Hematopoietic multipotent progenitor cell treated with erythropoietin and hydrocortisone succinate and interleukin-3 and kit ligand, for 17 days (in vitro differentiated cells): ENCODE measurements at regions not wholly inside any gene's neighbourhood (a gene's known extent, or its start where the extent isn't known, plus 50 kb on each side); places are given as distances from the start of the nearest gene placed in this dataset.

ENCODE experiments used
- DNase-seq: peaks from one replicate; pipeline ENCODE4 v3.0.0-alpha.2; 2015; ENCODE audit warnings: low spot score

DNA sequence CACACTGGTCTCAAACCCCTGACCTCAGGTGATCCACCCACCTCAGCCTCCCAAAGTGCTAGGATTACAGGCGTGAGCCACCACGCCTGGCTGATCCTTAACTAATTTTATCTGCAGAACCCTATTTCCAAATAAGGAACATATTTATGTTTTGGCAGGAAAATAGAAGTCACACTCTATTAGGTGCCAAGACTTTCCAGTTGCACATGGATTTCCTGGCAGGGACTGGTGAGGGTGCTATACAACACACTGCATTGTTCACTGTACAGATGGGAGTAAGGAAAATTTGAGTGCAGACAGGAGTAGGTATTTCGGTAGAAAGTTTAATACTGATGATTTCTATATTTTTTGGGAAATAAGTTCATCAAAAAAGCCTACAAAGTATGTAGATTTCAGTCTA, 605.3 kb upstream of the B3GALT2 start:
- no peak for DNase-seq

DNA sequence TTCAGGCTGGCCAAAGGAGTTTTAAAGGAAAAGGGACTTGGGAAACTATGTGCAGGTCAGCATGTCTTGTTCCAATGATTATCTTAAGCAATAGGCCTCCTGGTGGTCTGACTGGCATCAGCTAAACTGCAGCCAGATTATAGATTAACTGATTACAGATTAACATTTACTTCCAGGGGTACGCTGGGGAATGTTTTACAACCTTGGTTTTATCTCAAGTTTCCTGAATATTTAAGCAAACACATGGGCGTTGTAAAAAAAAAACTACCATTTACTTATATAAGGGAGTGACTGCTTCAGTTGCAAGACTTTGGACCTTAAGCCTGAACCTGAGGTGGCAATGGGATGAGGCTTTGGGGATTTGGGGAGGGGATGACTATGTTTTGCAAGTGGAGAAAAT, 600.6 kb upstream of the B3GALT2 start:
- DNase-seq: no peak

DNA sequence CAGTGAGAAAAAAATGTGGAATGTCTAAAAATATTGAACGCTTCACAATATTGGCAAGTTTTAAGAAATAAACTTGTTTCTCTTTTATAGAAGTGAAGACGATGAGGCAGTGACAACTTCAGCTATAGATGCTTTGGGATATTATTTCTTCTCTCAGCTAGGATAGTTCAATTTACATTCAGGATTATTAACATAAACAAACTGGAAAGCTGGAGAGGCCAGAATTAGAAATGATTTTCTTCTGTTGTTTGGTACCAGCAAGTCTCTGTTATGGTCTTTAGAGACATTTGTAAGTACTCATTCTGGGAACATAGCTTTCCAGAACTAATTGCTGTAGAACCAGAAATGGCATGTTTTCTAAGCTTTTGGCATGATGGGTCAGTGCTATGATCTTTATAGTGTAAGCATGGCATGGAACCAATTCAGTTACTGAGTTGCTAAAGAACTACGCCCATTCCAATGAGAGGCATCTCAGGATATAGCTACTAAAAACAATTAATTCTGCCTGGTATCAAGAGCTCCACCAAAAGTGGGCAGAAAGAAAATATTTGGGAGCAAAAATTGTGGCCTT, 599.5 kb upstream of the B3GALT2 start:
- no peak for DNase-seq

DNA sequence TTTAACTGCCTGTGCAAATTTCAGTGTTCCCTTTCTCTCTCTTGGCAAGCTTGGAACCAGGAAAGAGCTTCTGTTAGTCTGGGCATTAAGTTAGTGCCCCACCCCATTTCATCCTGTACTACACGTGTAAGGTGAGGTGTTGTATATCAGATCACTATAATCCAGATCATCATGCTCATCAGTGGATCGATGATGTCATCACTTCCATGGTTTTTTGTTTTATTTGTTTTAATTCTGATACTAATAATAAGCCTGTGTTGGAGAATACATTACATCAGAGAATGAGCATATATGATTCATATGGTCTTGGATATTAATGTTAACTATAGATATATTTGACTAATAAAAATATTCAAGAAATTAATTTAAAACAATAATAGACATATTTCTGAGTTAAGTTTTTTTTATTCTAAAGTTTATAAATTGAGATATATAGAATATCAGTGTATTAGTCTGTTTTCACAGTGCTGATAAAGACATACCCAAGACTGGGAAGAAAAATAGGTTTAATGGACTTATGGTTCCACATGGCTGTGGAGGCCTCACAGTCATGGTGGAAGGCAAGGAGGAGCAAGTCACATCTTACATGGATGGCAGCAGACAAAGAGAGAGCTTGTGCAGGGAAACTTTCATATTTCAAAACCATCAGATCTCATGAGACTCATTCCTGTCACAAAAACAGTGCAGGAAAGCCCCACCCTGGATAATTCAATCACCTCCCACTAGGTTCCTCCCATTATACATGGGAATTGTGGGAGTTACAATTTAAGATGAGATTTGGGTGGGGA, 588.3 kb upstream of the B3GALT2 start:
- no peak for DNase-seq

DNA sequence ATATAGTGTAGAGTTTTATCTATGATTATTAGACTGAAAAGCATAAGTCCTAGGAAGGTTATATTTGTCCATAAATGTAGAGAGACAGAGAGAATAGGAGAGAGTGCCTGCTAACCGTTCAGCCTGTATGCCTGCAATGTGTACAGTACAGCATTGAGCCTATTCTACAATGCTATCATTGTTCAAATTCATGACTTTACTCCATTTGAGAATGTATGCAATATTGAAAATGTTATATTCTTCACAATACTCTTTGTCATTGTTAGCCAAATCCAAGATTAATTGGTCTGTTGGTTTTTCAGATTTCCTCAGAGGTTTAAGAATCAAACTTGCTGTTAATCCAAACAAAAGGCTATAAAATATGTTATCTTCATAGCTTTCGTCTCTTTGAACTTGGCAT, 585.2 kb upstream of the B3GALT2 start:
- DNase-seq: no peak

DNA sequence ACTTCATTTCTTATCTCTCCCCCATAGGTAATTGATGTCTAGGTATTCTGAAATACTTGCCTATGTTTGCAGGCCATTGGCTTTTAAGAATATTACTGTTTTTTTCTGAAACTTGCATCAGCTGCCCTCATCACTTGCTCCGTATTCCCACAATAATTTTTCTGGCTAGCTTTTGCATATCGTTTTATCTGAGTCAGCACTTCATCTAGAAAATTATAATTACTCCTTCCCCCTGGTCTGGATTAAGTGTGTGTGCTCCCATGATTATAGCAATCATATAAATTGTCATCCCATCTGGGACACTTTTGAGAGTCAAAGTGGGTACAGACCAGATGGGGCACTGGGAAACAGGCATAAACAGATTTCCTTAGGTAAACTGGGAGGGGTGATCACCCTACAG, 583.2 kb upstream of the B3GALT2 start:
- no peak for DNase-seq

DNA sequence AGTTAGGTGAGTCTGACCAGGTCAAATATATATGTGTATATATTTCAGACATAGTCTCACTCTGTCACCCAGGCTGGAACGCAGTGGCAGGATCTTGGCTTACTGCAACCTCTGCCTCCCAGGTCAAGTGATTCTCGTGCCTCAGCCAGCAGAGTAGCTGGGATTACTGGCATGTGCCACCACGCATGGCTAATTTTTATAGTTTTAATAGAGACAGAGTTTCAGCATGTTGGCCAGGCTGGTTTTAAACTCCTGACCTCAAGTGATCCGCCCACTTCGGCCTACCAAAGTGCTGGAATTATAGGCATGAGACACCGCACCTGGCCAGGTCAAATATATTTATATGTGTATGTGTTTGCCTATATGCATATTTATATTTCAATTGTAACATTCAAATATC, 581.5 kb upstream of the B3GALT2 start:
- no peak for DNase-seq

DNA sequence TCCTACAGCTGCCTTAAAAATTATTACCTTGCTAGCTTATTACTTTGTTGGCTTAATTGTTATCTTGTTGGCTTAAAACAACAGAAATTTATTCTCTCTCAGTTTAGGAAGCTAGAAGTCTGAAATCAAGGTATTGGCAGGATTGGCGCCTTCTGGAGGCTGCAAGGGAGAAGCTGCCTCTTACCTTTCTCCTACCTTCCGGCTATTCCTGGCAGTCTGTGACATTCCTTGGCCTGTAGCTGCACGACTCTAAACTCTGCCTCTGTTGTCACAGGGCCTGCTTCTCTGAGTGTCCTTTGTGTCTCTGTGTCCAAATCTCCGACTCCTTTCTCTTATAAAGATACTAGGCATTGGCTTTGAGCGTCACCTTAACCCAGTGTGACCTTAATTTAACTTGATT, 579.9 kb upstream of the B3GALT2 start:
- no peak for DNase-seq

DNA sequence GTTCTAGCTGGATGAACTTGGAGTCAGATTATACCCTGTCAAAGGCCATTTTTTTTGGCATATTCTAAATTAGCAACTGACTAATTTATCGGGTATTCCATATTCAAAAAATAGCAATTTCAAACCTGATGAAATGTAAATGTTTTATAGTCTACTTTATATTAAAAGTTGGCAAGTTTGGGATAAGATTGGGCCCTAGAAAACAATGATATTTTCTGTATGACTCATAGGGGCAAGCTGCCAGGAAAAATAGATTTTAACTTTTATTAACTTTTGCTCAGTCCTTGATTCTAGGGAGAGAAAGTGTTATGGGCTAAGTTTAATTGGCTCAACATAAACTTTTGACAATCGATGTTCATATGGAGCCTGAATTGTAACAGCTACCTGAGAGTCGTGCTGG, 576.9 kb upstream of the B3GALT2 start:
- DNase-seq: no peak

DNA sequence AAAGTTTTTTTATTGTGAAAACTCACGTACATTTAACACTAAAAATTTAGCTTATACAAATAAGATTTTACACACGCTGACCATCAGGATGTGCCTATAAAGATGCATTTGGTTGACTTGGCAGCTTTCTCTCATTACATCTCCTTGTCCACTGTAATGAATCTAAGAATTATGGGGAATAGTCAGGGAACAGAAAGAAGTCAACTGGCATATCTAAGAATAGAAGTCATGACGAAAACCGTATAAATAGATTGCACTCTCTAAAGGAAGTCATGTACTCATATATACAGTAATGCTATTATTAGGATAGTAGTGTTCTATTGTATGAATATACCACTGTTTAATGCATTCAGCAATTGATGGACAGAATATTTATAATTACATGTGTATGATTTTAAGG, 575.8 kb upstream of the B3GALT2 start:
- DNase-seq: no peak

DNA sequence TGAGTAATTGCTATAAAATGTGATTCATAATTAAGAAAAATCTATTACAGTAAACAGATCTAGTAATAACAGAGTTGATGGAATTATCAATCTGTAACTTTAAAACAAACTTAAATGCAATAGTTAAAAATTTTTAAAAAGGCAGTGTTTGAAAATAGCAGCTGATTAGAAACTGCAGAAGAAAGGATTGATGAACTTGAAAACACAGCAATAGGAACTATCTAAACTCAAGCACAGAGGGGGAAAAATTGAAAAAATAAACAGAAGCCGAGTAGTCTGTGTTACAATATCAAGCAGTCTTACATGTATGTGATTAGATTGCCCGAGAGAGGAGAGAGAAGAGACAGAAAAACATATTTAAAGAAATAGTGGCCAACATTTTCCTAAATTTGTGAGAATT, 569.0 kb upstream of the B3GALT2 start:
- no peak for DNase-seq

DNA sequence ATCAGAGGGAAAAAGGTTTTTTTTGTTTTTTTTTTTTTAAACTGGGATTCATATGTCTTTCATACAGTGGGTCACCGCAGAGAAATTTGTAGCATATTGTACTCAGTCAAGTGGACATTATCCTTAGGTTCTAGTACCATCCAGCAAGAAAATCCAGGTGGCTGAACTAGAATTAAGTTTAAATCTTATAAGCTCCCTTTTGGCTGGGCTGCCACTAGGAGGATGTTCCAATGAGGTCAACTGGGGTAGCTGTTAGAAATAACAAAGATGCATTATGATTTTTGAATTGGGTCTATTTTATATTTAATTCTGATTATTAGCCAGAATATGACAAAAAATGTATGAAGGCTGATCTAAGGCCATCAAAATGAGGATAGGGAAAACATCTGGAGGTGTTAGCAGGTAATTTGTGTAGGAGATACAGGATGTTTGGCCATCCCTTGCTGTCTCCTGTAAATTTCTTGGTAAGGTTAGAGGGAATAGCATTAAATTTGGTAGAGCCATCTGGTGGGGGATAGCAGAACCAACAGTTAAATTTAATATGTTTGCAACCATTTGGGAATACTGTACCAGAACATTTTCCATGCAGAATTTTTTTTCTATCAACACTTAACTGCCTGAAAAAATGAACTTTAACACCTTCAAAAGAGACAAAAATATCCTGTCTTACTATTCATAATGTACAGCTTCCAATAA, 568.5 kb upstream of the B3GALT2 start:
- no peak for DNase-seq

DNA sequence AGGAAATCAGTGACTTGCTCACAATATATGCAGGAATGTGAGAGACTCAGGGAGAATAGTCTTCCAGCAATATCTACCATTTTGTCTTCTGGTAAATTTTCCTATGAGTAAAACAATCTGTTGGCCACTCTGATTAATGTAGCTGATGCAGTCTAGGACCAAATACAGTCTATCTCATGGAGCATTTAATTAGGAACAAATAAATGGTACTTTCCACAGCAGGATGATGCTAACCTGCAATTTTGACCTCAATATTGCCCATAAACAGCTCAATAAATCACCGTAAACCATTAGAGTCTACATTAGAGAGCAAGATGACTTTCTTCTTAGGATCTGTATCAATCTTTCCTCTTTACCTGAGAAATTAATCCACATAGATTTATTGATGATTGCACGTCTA, 567.7 kb upstream of the B3GALT2 start:
- DNase-seq: no peak

DNA sequence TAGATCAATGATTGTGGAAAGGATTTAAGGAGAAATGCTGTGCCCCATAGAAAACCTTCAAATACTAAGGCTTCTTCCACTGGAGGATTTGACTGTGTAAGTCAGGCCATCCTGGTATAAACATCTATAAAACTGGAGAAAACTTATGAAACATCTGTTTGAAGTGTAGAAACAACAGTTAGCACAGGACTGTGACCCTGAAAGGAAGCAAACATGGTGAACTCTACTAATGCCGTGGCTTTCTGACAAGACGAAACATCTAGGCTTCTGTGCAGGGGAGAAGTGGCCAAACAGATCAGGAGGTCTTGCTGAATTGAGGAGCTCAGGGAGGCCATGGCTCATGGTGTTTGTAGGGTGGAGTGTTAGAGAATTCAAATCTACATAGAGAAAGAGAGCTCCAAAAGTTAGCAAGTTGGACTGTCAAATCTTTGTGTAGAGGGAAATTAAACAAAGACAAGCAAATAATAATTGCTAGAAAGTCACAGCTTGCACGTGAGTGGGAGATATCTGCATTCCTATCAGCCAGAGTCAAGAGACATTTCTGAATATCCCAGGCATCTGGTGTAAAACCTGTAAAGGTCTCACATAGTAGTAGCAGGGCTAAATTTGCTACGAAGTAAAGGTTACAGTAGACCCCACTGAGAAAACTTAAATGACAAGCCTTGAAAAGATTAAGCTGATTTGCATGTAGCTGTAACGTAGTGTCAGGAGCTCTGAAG, 566.8 kb upstream of the B3GALT2 start:
- no peak for DNase-seq

DNA sequence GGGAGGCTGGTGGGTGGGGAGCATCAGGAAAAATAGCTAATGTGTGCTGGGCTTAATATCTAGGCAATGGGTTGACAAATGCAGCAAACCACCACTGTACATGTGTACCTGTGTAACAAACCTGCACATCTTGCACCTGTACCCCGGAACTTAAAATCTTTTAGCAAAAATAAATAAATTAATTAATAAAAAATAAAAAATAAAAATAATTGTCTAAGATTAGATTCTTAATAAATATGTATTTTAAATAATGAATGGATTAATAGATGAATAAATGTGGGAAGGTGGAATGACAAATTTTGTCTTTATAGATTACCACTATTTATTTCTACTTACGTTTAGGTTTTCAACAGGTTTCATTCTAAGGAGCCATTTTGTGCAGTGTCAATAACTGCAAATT, 563.5 kb upstream of the B3GALT2 start:
- DNase-seq: no peak

DNA sequence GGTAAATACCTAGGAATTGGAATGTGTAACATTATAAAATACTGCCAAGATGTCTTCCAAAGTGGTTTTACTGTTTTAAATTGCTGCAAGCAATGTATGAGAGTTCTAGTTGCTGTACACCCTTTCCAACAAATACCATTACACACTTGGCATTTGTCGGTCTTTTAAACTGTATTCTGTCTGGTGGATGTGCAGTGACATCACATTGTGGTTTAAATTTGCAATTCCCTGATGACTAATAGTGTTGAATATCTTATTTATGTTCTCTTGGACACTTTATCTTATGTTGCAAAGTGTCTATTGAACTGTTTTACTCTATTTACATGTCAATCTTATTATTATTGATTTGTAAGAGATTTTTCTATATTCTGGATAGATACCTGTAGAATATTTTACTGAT, 561.2 kb upstream of the B3GALT2 start:
- no peak for DNase-seq

DNA sequence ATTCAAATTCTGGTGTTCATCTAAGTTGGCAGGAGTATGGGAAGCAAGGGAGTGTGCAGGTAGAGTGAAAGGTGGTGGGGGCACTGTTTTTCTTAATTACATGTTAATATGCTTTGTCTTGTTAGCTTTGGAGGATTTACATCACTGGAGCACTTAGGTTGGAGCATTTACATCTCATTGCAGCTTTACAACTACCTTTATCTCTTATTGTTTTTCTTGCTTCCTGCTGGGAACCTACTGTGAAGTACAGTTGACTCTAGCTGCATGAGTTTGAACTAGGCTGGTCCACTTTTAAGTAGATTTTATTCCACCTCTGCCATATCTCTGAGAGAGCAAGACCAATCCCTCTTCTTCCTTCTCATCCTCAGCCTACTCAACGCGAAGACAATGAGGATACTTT, 554.8 kb upstream of the B3GALT2 start:
- DNase-seq: no peak

DNA sequence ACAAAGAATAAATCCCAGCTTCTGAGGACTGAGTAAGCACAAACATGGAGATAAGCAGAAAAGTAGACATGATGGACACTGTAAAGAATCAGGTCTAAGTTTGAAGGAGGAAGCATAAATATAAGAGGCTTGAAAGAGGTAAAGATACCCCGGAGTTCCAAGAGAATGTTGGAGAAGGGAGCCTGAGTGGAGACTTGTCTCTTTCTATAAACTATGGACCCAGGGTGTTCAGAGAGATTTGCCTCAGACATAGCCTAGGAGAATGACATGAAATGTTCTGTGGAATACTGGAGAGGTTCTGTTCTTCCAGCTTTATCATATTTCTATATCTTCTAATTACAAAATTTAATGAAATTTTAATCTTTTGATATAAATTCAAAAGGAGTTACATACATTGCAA, 554.3 kb upstream of the B3GALT2 start:
- DNase-seq: no peak

DNA sequence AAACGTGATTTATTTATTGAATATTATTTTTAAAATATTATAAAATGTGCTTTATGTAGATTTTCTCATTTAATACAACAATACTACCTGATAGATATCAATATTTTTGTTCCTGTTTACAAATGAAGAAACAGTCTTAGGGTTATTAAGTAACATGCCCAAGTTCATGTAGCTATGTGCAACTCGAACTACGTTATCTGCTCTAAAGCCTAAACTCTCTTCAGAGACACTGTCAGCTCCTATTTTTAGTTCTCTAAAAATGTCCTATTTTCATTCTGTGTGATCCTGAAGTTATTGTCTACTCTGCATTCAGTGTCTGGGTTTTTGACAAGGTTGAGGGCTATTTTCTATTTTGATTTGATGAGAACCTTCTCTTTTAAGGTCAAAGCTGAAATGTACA, 550.1 kb upstream of the B3GALT2 start:
- DNase-seq: no peak

DNA sequence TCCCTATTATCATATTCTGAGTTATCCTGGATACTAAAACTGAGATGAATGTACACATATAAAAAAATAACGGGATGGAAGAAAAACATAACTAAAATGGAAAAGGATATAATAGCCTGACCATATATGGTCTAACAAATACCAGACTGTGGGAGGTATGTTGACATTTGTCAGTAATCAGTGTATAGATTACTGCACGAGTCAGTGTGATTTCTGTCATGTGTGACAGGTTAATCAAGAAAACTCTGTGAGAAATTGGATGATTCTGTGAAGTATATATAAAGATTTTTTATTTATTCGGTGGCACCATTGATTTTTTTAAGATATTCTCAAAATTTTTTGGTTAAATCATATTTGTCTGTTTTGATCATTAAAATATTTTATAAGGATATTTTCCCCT, 547.3 kb upstream of the B3GALT2 start:
- no peak for DNase-seq

DNA sequence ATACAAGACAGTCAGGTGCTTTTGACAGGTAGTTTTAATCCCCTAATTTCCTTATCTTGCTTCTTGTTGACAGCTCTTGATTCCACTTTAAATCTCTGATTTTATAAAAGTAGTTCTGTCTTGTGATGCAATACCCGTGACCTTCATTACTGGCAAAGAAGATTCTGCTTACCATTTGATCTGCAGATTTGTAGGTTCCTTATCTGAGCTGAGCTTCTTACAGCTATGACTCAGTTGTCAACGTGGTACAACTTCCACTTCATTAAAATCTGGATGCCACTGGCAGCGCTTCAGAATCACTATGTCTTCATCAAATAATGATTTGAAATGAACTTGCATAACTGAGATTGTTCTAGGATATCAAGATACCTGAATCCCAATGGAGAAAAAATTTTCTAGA, 543.6 kb upstream of the B3GALT2 start:
- DNase-seq: no peak

DNA sequence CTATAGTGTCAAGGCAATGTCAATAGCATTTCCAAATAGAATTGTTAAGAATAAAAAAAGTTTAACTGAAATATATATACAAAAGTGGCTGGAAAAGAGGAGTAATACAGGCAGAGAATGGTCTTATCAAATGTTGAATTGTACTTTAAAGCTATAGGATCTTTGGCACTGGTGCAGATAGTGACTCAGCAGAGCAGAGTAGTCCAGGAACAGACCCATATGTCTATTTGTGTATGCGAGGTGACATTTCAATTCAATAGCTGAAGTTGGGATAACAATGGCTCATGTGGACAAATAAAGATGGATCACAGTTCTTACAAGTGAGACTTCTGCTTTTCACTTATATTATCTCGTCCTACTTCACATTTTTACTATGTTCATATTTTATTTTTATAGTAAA, 543.0 kb upstream of the B3GALT2 start:
- no peak for DNase-seq

DNA sequence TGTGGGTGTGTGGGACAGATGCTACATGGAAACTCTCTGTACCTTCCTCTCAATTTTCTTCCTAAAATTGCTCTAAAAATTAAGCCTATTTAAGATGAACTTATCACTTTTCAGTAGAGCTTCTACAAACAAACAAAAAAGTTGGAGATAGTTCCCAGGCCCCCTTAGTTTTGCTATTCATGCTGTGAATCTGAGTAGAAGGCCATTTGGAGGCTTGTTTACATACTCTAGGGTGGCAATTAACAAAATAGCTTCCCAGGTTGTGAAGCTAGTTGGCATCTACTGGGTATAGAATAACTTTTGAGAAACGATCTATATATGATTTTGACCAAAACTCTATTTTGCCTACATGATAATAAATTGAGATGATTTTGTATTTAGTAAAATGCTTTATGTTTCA, 541.4 kb upstream of the B3GALT2 start:
- DNase-seq: no peak
